SK-N-SH (cell line): ENCODE measurements at regions not wholly inside any gene's neighbourhood (a gene's known extent, or its start where the extent isn't known, plus 50 kb on each side); places are given as distances from the start of the nearest gene placed in this dataset.
A peak's percentile ranks its signal among the peaks of the same experiment; 100 is the strongest.

Experiments
- CTCF ChIA-PET: fragments of 300-600, 350-600 bp; formaldehyde crosslinking; extraction: SDS; loops from one replicate; lab custom pipeline; 2021; lab: Yijun Ruan, JAX
- POLR2A ChIA-PET: fragments of 350-600 bp; sonication (Branson Sonifier 250); formaldehyde crosslinking; extraction: SDS; loops from one replicate; lab custom pipeline; 2020; ENCODE audit warnings: antibody characterized with exemption, inconsistent platforms; lab: Yijun Ruan, JAX
- DNase-seq: peaks from one replicate; pipeline ENCODE4 v3.0.0; 2012
- H2AFZ ChIP-seq: fragments of 200-600 bp; sonication (generic); 2 replicates; pipeline ENCODE4 v1.8.1; 2016; ENCODE audit warnings: antibody characterized with exemption, mild to moderate bottlenecking, low read depth
- H3F3A ChIP-seq: fragments of 200-600 bp; sonication (generic); replicated peaks from 2 replicates; pipeline ENCODE3; 2016; ENCODE audit warnings: antibody characterized with exemption, mild to moderate bottlenecking; ENCODE audit not compliant: insufficient read depth
- H3K27ac ChIP-seq, 2 experiments: fragments of 200-500 bp in 1 of 2; fragments of 200-600 bp in 1 of 2; sonication (Bioruptor generic) in 1 of 2; sonication (generic), shearing (Covaris generic) in 1 of 2; 2 replicates each; pipeline versions ENCODE4 v1.5.1 to v1.6.1; 2014 to 2016; ENCODE audit warnings: low read depth in 2 of 2, inconsistent platforms in 1 of 2, low read length in 1 of 2, mild to moderate bottlenecking in 1 of 2, mixed read lengths in 1 of 2
- H3K27me3 ChIP-seq: fragments of 200-600 bp; sonication (generic), shearing (Covaris generic); 2 replicates; pipeline ENCODE4 v1.6.1; 2016; ENCODE audit warnings: mixed run types; ENCODE audit not compliant: insufficient read depth
- H3K36me3 ChIP-seq, 2 experiments: fragments of 200-500 bp in 1 of 2; fragments of 200-600 bp in 1 of 2; sonication (Bioruptor generic) in 1 of 2; sonication (generic) in 1 of 2; replicated peaks in 1 of 2; 2 replicates each; pipeline versions ENCODE3 to v1.5.1; 2014 to 2016; ENCODE audit warnings: low read length in 1 of 2, mild to moderate bottlenecking in 1 of 2; ENCODE audit not compliant: insufficient read depth in 2 of 2, control insufficient read depth in 1 of 2
- H3K4me1 ChIP-seq, 2 experiments: fragments of 200-500 bp in 1 of 2; fragments of 200-600 bp in 1 of 2; sonication (Bioruptor generic) in 1 of 2; sonication (generic), shearing (Covaris generic) in 1 of 2; 2 replicates each; pipeline versions ENCODE4 v1.5.1 to v1.6.1; 2014 to 2016; ENCODE audit warnings: low read depth in 1 of 2, low read length in 1 of 2, mixed run types in 1 of 2; ENCODE audit not compliant: insufficient read depth in 2 of 2, control insufficient read depth in 1 of 2
- H3K4me2 ChIP-seq: fragments of 200-600 bp; sonication (generic), shearing (Covaris generic); 2 replicates; pipeline ENCODE4 v1.6.1; 2017; ENCODE audit warnings: mixed run types
- H3K4me3 ChIP-seq, 2 experiments: fragments of 200-500 bp in 1 of 2; fragments of 200-600 bp in 1 of 2; sonication (Bioruptor generic) in 1 of 2; sonication (generic), shearing (Covaris generic) in 1 of 2; 2 replicates each; pipeline versions ENCODE4 v1.5.1 to v1.8.1; 2014 to 2016; ENCODE audit warnings: low read depth in 2 of 2, inconsistent platforms in 1 of 2, low read length in 1 of 2, mild to moderate bottlenecking in 1 of 2, mixed read lengths in 1 of 2, moderate library complexity in 1 of 2
- H3K79me2 ChIP-seq: fragments of 200-600 bp; sonication (generic); 2 replicates; pipeline ENCODE4 v1.8.1; 2017; ENCODE audit warnings: mild to moderate bottlenecking; ENCODE audit not compliant: insufficient read depth
- H3K9ac ChIP-seq: fragments of 200-600 bp; sonication (generic); 2 replicates; pipeline ENCODE4 v1.6.1; 2017; ENCODE audit warnings: mixed run types
- H3K9me2 ChIP-seq: fragments of 200-600 bp; sonication (generic); 2 replicates; pipeline ENCODE4 v1.6.1; 2017; ENCODE audit warnings: mixed run types
- H3K9me3 ChIP-seq: fragments of 200-600 bp; sonication (generic); 2 replicates; pipeline ENCODE4 v1.6.1; 2017; ENCODE audit warnings: mixed run types, mild to moderate bottlenecking, moderate library complexity
- H4K20me1 ChIP-seq: fragments of 200-600 bp; sonication (generic); 2 replicates; pipeline ENCODE4 v1.6.1; 2017; ENCODE audit warnings: mild to moderate bottlenecking, mixed run types; ENCODE audit not compliant: insufficient read depth
- ELF1 ChIP-seq: IDR thresholded peaks from 2 replicates; pipeline ENCODE4 v1.4.0; 2012
- EP300 ChIP-seq, 2 experiments: IDR thresholded peaks; 2 replicates each; pipeline versions ENCODE4 v1.4.0 to v1.6.1; 2012; ENCODE audit warnings: borderline replicate concordance in 1 of 2, low read depth in 1 of 2, low read length in 1 of 2
- EZH2phosphoT487 ChIP-seq: fragments of 200-600 bp; sonication (generic); IDR thresholded peaks from 2 replicates; pipeline ENCODE4 v1.6.1; 2017; ENCODE audit warnings: low read depth, mixed run types, mild to moderate bottlenecking, antibody characterized with exemption, moderate library complexity, borderline replicate concordance
- FOXJ3 ChIP-seq: sonication (generic); formaldehyde crosslinking; IDR thresholded peaks from 2 replicates; pipeline ENCODE4 v1.5.1; 2020; ENCODE audit warnings: mild to moderate bottlenecking, missing genetic modification reagents
- GABPA ChIP-seq: IDR thresholded peaks from 2 replicates; pipeline ENCODE4 v1.4.0; 2012; ENCODE audit warnings: low read depth, mild to moderate bottlenecking
- JUND ChIP-seq: IDR thresholded peaks from 2 replicates; pipeline ENCODE4 v1.4.0; 2012
- MEF2A ChIP-seq: IDR thresholded peaks from 2 replicates; pipeline ENCODE4 v1.4.0; 2012; ENCODE audit warnings: low read depth, borderline replicate concordance
- NRF1 ChIP-seq: IDR thresholded peaks from 2 replicates; pipeline ENCODE4 v1.6.1; 2012; ENCODE audit warnings: low read depth, mild to moderate bottlenecking, low read length
- POLR2AphosphoS5 ChIP-seq: IDR thresholded peaks from 2 replicates; pipeline ENCODE4 v1.6.1; 2012; ENCODE audit warnings: low read depth, low read length
- RXRA ChIP-seq: IDR thresholded peaks from 2 replicates; pipeline ENCODE4 v1.4.0; 2012; ENCODE audit warnings: low read depth, mild to moderate bottlenecking, borderline replicate concordance
- TCF12 ChIP-seq: IDR thresholded peaks from 2 replicates; pipeline ENCODE4 v1.4.0; 2012
- TEAD4 ChIP-seq: IDR thresholded peaks from 2 replicates; pipeline ENCODE4 v1.4.0; 2012; ENCODE audit warnings: mild to moderate bottlenecking, borderline replicate concordance; ENCODE audit not compliant: insufficient read depth
- YY1 ChIP-seq: IDR thresholded peaks from 2 replicates; pipeline ENCODE4 v1.4.0; 2012; ENCODE audit warnings: low read depth, mild to moderate bottlenecking
- WGBS: methylation state at CpG from one replicate; pipeline ENCODE4 v1.1.6; 2017; ENCODE audit warnings: low lambda C conversion rate; 5-methylcytosine and 5-hydroxymethylcytosine counted together
- TF ChIP-seq, protein P1 (sequence below): IDR thresholded peaks from 2 replicates; pipeline ENCODE4 v1.4.0; 2012; ENCODE audit warnings: low read depth, borderline replicate concordance
- TF ChIP-seq, protein P2 (sequence below): IDR thresholded peaks from 2 replicates; pipeline ENCODE4 v1.4.0; 2012; ENCODE audit warnings: low read depth
- TF ChIP-seq, protein P3 (sequence below): fragments of 200-600 bp; sonication (generic); IDR thresholded peaks from 2 replicates; pipeline ENCODE4 v1.6.1; 2017; ENCODE audit warnings: antibody characterized with exemption, mild to moderate bottlenecking, moderate library complexity
- TF ChIP-seq, protein P4 (sequence below): fragments of 150-350 bp; IDR thresholded peaks from 2 replicates; pipeline ENCODE4 v1.6.1; 2017; ENCODE audit warnings: antibody characterized with exemption, low read length, low read depth, borderline replicate concordance
- TF ChIP-seq, protein P5 (sequence below): IDR thresholded peaks from 2 replicates; pipeline ENCODE4 v1.4.0; 2012; ENCODE audit warnings: low read depth, borderline replicate concordance

DNA sequence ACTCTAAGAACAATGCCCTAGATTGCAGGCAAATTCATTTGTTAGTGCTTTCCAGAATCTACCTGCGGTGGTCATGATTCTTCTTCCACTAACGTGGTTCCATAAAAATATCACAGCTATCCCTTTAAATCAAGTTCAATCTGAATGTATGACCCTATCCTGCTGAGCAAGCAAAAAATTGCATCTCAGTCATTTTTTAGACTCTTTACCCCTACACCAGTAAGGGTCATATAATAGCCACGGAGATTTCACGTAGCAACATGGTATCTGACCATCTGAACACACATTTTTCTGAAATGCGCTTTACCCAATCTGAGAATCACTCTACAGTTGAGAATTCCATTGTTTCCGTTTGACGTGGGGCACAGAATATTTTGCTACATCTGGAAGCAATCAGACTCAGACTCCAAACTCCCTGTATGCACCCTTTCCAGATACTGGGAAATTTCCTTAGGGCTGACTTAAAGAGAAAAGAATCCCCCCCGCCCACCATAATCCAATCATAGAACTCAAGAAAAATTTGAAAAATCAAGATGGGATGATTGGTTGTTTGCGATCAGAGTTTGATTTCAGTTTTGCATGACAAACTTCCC lies 699.2 kb upstream of the ZP4 start:
- POLR2A ChIA-PET = no interaction called here
- TF ChIP-seq EP300 (IDR thresholded peaks at IDR 0.05; ENCODE audit: borderline replicate concordance in 1 of 2, low read depth in 1 of 2, low read length in 1 of 2) = peak in 1 of 2 experiments; percentile 70; a peak in 2 of 4 replicates
- peak; percentile 89 for TF ChIP-seq TCF12
- no peak for TF ChIP-seq EZH2phosphoT487
- TF ChIP-seq, protein P1, sequence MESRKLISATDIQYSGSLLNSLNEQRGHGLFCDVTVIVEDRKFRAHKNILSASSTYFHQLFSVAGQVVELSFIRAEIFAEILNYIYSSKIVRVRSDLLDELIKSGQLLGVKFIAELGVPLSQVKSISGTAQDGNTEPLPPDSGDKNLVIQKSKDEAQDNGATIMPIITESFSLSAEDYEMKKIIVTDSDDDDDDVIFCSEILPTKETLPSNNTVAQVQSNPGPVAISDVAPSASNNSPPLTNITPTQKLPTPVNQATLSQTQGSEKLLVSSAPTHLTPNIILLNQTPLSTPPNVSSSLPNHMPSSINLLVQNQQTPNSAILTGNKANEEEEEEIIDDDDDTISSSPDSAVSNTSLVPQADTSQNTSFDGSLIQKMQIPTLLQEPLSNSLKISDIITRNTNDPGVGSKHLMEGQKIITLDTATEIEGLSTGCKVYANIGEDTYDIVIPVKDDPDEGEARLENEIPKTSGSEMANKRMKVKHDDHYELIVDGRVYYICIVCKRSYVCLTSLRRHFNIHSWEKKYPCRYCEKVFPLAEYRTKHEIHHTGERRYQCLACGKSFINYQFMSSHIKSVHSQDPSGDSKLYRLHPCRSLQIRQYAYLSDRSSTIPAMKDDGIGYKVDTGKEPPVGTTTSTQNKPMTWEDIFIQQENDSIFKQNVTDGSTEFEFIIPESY = no peak
- TF ChIP-seq, protein P2, sequence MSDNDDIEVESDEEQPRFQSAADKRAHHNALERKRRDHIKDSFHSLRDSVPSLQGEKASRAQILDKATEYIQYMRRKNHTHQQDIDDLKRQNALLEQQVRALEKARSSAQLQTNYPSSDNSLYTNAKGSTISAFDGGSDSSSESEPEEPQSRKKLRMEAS = no peak
- TF ChIP-seq, protein P3, sequence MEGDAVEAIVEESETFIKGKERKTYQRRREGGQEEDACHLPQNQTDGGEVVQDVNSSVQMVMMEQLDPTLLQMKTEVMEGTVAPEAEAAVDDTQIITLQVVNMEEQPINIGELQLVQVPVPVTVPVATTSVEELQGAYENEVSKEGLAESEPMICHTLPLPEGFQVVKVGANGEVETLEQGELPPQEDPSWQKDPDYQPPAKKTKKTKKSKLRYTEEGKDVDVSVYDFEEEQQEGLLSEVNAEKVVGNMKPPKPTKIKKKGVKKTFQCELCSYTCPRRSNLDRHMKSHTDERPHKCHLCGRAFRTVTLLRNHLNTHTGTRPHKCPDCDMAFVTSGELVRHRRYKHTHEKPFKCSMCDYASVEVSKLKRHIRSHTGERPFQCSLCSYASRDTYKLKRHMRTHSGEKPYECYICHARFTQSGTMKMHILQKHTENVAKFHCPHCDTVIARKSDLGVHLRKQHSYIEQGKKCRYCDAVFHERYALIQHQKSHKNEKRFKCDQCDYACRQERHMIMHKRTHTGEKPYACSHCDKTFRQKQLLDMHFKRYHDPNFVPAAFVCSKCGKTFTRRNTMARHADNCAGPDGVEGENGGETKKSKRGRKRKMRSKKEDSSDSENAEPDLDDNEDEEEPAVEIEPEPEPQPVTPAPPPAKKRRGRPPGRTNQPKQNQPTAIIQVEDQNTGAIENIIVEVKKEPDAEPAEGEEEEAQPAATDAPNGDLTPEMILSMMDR = no peak
- 0 out of 2 replicates have a peak, but pooled peaks have one; percentile 44 for TF ChIP-seq TEAD4
- no peak for TF ChIP-seq POLR2AphosphoS5
- no peak for TF ChIP-seq MEF2A
- no peak for TF ChIP-seq JUND
- TF ChIP-seq RXRA = peak; percentile 18; the same call in 1 of the 2 replicates
- no peak for TF ChIP-seq ELF1

DNA sequence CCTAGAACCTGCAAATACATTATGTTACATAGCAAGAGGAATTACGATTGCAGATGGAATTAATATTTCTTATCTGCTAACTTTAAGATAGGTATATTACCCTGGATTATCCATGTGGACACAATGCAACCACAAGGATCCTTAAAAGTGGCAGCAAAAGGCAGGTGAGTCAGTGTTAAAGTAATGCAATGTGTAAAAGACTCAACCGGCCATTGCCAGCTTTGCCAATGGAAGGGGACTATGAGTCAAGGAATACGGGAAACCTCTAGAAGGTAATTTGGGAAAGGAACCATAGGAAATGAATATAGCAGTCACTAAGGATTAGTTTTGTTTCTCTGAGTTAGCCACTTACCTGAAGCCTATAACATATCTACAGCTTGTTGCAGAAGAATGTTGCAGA lies 692.1 kb upstream of the ZP4 start:
- Histone ChIP-seq H4K20me1 (no peaks in the 10 kb centered on the region), H3K4me3 (no peak overlapping the region), H3K4me1 (no peaks in the 10 kb centered on the region; a peak in 1 of 4 replicates), H3K36me3 (no peaks in the 10 kb centered on the region), H3K4me2 (no peak overlapping the region), H3K9me2 (no peaks in the 10 kb centered on the region), H3F3A (no peaks in the 10 kb centered on the region), H3K27me3 (no peaks in the 10 kb centered on the region), H2AFZ (no peak overlapping the region), H3K9ac (no peak overlapping the region), H3K9me3 (no peaks in the 10 kb centered on the region), H3K79me2 (no peaks in the 10 kb centered on the region), H3K27ac (no peak overlapping the region)
- ChIA-PET CTCF (no interaction called here), POLR2A (no interaction called here)
- WGBS = 54% methylated on average over 3 of the region's 3 CpGs
- DNase-seq = no peak
- TF ChIP-seq POLR2AphosphoS5 (no peak), FOXJ3 (CRISPR knock-in tag) (no peak), TCF12 (no peak), GABPA (no peak), JUND (no peak), TEAD4 (no peak), YY1 (no peak), NRF1 (no peak)
- TF ChIP-seq, protein P3 = no peak
- TF ChIP-seq, protein P4, sequence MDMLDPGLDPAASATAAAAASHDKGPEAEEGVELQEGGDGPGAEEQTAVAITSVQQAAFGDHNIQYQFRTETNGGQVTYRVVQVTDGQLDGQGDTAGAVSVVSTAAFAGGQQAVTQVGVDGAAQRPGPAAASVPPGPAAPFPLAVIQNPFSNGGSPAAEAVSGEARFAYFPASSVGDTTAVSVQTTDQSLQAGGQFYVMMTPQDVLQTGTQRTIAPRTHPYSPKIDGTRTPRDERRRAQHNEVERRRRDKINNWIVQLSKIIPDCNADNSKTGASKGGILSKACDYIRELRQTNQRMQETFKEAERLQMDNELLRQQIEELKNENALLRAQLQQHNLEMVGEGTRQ = no peak
- TF ChIP-seq, protein P5, sequence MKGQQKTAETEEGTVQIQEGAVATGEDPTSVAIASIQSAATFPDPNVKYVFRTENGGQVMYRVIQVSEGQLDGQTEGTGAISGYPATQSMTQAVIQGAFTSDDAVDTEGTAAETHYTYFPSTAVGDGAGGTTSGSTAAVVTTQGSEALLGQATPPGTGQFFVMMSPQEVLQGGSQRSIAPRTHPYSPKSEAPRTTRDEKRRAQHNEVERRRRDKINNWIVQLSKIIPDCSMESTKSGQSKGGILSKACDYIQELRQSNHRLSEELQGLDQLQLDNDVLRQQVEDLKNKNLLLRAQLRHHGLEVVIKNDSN = no peak
- TF ChIP-seq, protein P2 = no peak

More for the DNA sequence above, 699.2 kb upstream of the ZP4 start:
- peak overlapping the region in 1 of 2 experiments; percentile 8; a peak in 1 of 4 replicates for H3K4me3 ChIP-seq
- CTCF ChIA-PET = interaction anchor here (0.6 to 1.2 kb wide), 2 partner anchors 12 to 136 kb away, joined by 3 read pairs; no protein-coding TSS in a partner anchor
- peak overlapping the region; percentile 24; the same call in 1 of the 2 replicates for H3K9ac ChIP-seq
- no peaks in the 10 kb centered on the region for H3F3A ChIP-seq
- H2AFZ ChIP-seq = peak overlapping the region; percentile 44
- peak overlapping the region; percentile 69 to 70 for H3K27ac ChIP-seq
- no peaks in the 10 kb centered on the region for H3K79me2 ChIP-seq
- H4K20me1 ChIP-seq = no peaks in the 10 kb centered on the region
- H3K4me2 ChIP-seq = no peak overlapping the region
- H3K9me3 ChIP-seq = no peaks in the 10 kb centered on the region
- 48% methylated on average over 9 of the region's 9 CpGs for WGBS
- H3K4me1 ChIP-seq = no peaks in the 10 kb centered on the region; a peak in 1 of 4 replicates
- no peaks in the 10 kb centered on the region for H3K9me2 ChIP-seq
- no peaks in the 10 kb centered on the region for H3K36me3 ChIP-seq
- no peaks in the 10 kb centered on the region for H3K27me3 ChIP-seq
- no peak for DNase-seq
